ENCODE measurements at regions not wholly inside any gene's neighbourhood (a gene's known extent, or its start where the extent isn't known, plus 50 kb on each side); places are given as distances from the start of the nearest gene placed in this dataset.

DNA sequence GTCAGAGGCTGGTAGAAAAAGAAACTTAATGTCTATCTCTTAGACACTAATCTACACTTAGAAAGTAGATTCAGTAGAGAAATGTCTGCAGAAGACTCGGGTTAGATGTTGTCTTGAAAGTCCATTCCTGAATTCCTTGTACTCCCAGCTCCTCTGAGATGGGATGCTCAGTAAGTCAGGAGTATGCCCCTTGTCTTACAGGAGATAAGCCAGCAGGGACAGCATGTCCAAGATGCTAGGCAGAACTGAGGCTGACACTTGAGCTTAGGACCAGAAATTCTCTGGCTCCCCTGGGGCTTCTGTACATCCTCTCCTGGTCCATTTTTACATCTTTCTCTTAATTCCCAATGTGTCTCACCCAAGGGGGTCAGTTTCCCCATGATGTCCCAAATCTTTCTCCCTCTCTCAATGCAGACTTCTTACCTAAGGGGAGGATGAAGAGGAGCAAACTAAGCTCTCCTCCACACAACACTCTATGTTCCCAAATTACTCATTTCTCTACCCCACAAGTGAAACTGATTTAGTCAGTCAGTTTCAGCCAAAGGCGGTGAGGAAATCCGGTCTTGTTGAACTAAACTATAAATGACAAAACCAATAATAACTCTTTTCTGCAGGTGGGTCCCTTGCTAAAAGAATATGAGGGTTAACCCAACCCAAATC lies 558.2 kb upstream of the DIPK2B start:
- TF ChIP-seq, protein P1, sequence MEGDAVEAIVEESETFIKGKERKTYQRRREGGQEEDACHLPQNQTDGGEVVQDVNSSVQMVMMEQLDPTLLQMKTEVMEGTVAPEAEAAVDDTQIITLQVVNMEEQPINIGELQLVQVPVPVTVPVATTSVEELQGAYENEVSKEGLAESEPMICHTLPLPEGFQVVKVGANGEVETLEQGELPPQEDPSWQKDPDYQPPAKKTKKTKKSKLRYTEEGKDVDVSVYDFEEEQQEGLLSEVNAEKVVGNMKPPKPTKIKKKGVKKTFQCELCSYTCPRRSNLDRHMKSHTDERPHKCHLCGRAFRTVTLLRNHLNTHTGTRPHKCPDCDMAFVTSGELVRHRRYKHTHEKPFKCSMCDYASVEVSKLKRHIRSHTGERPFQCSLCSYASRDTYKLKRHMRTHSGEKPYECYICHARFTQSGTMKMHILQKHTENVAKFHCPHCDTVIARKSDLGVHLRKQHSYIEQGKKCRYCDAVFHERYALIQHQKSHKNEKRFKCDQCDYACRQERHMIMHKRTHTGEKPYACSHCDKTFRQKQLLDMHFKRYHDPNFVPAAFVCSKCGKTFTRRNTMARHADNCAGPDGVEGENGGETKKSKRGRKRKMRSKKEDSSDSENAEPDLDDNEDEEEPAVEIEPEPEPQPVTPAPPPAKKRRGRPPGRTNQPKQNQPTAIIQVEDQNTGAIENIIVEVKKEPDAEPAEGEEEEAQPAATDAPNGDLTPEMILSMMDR (IDR thresholded peaks at IDR 0.05): no peak
- no peak for TF ChIP-seq POLR2A (IDR thresholded peaks at IDR 0.05)
